ENCODE measurements at regions not wholly inside any gene's neighbourhood (a gene's known extent, or its start where the extent isn't known, plus 50 kb on each side); places are given as distances from the start of the nearest gene placed in this dataset.
"Not testable (repeated sequence)": the region's sequence is repeated elsewhere in the genome, so short reads cannot be mapped to it uniquely, and the experiment has no call there.

DNA sequence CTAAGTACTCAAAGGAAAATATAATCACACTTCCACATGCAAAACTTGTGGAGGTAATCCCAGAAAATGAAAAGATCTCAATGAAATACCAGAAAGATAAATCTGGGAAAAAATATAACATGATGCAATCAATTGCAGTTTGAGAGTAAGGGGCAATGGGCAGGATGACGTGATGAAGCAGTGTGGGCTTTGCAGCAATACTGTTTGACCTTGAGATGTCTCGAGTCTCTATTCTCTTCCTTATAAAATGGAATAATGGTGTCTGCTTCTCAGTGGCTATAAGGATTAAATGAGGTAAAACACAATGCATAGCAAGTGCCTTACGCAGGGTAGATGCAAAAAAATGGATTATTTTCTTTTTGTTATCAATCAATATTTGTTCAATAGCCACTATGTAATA, 447.5 kb downstream of the BUD13 start:
- no peaks in the 10 kb centered on the region for H3K36me3 ChIP-seq (ENCODE audit: control insufficient read depth, low read depth, low read length)
- H3K9ac ChIP-seq (ENCODE audit: low read length): no peak overlapping the region
- H3K27ac ChIP-seq (ENCODE audit: low read length): no peak overlapping the region
- no peak overlapping the region for H3K4me3 ChIP-seq (ENCODE audit: low read length)
- no peaks in the 10 kb centered on the region for H3K27me3 ChIP-seq (ENCODE audit: control insufficient read depth, insufficient read depth, low read length)
- H3K9me3 ChIP-seq (ENCODE audit: control insufficient read depth, low read depth, low read length): peaks cover 5% of the 10 kb centered on the region
- no peaks in the 10 kb centered on the region for H3K4me1 ChIP-seq (ENCODE audit: control insufficient read depth, low read depth, low read length)

DNA sequence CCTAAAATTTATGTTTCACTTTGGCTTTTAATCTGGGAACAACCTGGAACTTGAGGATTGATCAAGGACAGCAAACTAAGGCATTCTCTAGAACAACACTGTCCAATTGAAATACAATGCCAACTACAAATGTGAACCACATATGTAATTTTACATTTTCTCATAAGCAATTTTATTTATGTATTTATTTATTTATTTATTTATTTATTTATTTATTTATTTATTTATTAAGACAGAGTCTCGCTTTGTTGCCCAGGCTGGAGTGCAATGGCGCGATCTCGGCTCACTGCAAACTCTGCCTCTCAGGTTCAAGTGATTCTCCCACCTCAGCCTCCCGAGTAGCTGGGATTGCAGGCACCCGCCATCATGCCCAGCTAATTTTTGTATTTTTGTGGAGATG, 448.7 kb downstream of the BUD13 start:
- H3K4me3 ChIP-seq (ENCODE audit: low read length); H3K9ac ChIP-seq (ENCODE audit: low read length); H3K27ac ChIP-seq (ENCODE audit: low read length); H3K4me1 ChIP-seq (ENCODE audit: control insufficient read depth, low read depth, low read length); H3K36me3 ChIP-seq (ENCODE audit: control insufficient read depth, low read depth, low read length); H3K27me3 ChIP-seq (ENCODE audit: control insufficient read depth, insufficient read depth, low read length); H3K9me3 ChIP-seq (ENCODE audit: control insufficient read depth, low read depth, low read length): not testable (repeated sequence)

DNA sequence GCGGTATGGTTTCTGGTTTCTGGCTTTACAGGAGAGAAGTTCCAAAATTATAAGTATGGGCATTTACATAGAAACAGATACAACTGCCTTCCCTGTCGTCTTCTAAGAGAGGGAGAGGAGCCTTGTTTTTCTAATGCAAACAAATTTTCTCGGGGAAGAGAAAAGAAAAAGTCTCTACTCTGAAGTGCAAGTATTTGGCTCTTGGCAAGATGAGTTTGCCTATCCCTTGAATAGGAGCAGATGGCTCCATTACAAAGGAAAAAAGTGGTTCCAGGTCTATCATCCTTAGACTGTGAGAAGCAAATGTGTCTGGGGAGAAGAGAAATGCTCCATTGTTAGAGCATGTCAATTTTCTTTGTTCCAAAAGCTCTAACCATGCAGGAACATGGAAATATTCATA, 455.6 kb downstream of the BUD13 start:
- Histone ChIP-seq H3K9ac (ENCODE audit: low read length) (no peak overlapping the region), H3K4me3 (ENCODE audit: low read length) (no peak overlapping the region), H3K36me3 (ENCODE audit: control insufficient read depth, low read depth, low read length) (no peaks in the 10 kb centered on the region), H3K27me3 (ENCODE audit: control insufficient read depth, insufficient read depth, low read length) (no peaks in the 10 kb centered on the region), H3K27ac (ENCODE audit: low read length) (no peak overlapping the region), H3K4me1 (ENCODE audit: control insufficient read depth, low read depth, low read length) (peaks cover 6% of the 10 kb centered on the region), H3K9me3 (ENCODE audit: control insufficient read depth, low read depth, low read length) (peaks cover 5% of the 10 kb centered on the region)

DNA sequence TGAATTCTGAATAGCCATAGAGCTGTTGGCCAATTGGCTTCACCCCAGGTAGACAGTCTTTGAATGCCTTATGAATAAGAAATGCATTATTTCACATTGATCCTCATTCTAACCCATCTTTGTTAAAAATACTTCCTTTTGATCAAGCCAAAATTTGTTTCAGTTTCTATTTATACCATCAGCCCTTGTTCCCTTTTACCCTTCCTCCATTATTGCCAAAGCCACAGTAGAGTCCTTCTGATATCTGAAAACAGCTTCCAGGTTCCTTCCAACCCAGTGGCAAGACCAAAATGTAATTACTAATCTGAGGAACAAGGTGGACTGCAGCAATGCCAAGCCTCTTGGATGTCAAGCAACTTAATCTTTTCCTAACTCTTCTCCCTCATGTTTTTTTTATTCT, 458.8 kb downstream of the BUD13 start:
- Histone ChIP-seq H3K27ac (ENCODE audit: low read length) (no peak overlapping the region), H3K9ac (ENCODE audit: low read length) (no peak overlapping the region), H3K4me1 (ENCODE audit: control insufficient read depth, low read depth, low read length) (peaks cover 6% of the 10 kb centered on the region), H3K9me3 (ENCODE audit: control insufficient read depth, low read depth, low read length) (no peaks in the 10 kb centered on the region), H3K4me3 (ENCODE audit: low read length) (no peak overlapping the region), H3K36me3 (ENCODE audit: control insufficient read depth, low read depth, low read length) (no peaks in the 10 kb centered on the region), H3K27me3 (ENCODE audit: control insufficient read depth, insufficient read depth, low read length) (no peaks in the 10 kb centered on the region)

DNA sequence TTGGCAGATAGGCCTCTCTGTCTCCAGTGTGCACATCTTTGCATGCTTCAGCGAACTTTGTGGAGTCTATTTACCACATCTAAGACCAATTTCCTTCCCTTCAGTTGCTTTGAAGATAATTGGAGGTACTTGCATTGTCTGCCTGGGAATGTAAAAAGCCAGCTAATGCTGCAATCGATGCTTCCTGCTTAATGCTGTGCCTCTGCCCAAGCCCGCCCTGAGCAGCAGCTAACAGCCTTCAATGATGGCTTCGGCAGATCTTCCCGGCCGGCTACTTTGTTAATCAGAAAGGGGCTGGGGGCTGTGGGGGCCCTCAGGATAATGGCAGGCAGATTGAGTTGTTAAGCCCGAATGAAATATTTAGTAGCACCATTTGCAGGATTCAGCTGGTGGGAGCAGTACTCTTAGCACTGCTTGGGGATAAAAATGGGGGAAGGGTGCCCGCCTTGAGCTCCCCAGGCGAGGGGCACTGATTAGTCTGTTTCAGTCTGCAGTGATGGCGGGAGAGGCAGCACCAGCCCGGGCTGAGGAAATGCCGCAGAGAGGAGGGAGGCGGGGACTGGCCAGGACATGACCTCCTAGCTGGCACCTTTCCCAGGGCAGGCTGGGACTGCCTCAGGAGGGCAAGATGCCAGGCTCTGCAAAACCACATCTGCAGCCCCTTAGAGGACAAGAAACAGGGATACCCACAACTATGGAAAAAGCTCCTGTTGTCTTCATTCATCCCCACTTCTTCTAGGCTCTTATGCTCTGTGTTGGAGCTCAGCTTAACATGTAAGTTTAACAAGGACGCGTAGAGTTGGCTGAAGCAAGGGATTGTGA, 460.0 kb downstream of the BUD13 start:
- Histone ChIP-seq H3K4me1 (ENCODE audit: control insufficient read depth, low read depth, low read length) (peaks cover 3% of the 10 kb centered on the region), H3K27me3 (ENCODE audit: control insufficient read depth, insufficient read depth, low read length) (no peaks in the 10 kb centered on the region), H3K9ac (ENCODE audit: low read length) (no peak overlapping the region), H3K9me3 (ENCODE audit: control insufficient read depth, low read depth, low read length) (no peaks in the 10 kb centered on the region), H3K36me3 (ENCODE audit: control insufficient read depth, low read depth, low read length) (no peaks in the 10 kb centered on the region), H3K27ac (ENCODE audit: low read length) (no peak overlapping the region), H3K4me3 (ENCODE audit: low read length) (no peak overlapping the region)

DNA sequence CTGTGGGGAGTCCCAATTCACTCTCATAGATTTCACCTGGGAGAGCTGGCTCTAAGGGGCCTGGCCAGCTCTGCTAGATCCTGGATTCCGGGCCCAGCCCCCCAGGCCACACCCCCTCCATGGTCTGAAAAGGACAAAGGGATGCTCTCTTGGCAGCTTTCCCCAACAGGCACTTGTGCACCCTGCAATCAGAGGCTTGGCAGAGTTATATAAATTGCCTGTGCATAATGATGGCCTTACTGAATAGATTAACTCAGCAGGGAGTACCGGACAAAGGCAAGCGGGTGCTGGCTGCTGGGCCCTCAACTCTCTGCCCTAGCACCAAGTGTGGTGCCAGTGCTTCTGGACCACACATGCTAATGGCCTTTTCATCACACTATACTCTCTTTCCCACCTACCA, 461.6 kb downstream of the BUD13 start:
- H3K4me3 ChIP-seq (ENCODE audit: low read length): no peak overlapping the region
- H3K9me3 ChIP-seq (ENCODE audit: control insufficient read depth, low read depth, low read length): no peaks in the 10 kb centered on the region
- no peak overlapping the region for H3K9ac ChIP-seq (ENCODE audit: low read length)
- no peaks in the 10 kb centered on the region for H3K27me3 ChIP-seq (ENCODE audit: control insufficient read depth, insufficient read depth, low read length)
- no peak overlapping the region for H3K27ac ChIP-seq (ENCODE audit: low read length)
- H3K36me3 ChIP-seq (ENCODE audit: control insufficient read depth, low read depth, low read length): no peaks in the 10 kb centered on the region
- peaks cover 3% of the 10 kb centered on the region for H3K4me1 ChIP-seq (ENCODE audit: control insufficient read depth, low read depth, low read length)

DNA sequence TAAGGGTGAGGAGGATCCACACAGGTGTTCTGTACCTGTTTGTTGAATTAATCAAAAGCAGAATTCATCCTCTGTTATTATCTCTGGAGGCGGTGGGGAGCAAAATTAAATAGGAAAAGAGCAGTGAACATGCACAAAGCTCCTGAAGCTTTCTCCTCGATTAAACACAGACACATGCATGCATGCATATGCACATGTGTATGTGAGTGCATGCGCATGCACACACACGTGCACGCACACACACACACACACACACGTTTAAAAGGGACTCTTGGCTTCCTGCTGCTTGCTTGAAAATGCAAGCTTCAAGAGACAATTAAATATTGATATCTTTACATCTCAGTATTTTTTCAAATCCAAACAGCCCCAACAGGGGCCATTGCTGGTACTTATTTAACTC, 462.1 kb downstream of the BUD13 start:
- no peak overlapping the region for H3K4me3 ChIP-seq (ENCODE audit: low read length)
- no peaks in the 10 kb centered on the region for H3K27me3 ChIP-seq (ENCODE audit: control insufficient read depth, insufficient read depth, low read length)
- H3K27ac ChIP-seq (ENCODE audit: low read length): no peak overlapping the region

DNA sequence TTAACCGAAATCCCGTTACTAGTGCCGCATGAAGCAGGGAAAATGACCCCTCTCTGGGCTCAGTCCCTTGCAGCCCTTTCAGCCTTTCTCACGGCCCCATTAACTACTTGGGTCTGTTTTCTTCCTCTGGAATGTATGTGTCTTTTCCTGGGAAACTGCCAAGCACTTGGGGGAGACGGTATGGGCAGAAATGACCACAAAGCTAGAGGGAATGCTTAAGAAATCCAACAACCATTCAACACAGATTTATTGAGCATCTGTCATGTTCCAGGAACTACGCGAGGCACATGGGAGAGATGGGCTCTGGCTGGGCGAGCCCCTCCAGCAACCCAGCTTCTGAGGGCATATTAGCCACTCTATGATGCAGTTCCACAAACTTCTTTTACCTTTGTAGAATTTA, 462.6 kb downstream of the BUD13 start:
- no peak overlapping the region for H3K27ac ChIP-seq (ENCODE audit: low read length)
- H3K9me3 ChIP-seq (ENCODE audit: control insufficient read depth, low read depth, low read length): no peaks in the 10 kb centered on the region

More for the DNA sequence above, 462.1 kb downstream of the BUD13 start:
- Histone ChIP-seq H3K9me3 (ENCODE audit: control insufficient read depth, low read depth, low read length) (no peaks in the 10 kb centered on the region), H3K4me1 (ENCODE audit: control insufficient read depth, low read depth, low read length) (peaks cover 3% of the 10 kb centered on the region), H3K9ac (ENCODE audit: low read length) (no peak overlapping the region), H3K36me3 (ENCODE audit: control insufficient read depth, low read depth, low read length) (no peaks in the 10 kb centered on the region)

DNA sequence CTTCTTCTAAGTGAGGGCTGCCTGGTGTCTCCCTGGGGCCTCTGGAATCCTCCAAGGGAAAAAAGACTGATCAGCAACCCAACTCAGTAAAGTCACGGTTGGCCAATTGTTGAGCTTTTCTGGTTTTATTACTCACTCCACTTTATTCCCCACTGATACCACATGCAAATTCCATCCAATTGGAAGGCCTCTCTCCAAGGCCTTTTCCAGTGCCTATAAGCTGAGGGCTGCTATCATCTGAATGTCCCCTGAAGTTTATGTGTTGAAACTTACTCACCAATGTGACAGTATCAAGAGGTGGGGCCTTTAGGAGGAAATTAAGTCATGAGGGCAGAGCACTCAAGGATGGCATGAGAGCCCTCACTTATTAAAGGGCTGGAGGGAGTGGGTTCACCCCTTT, 463.3 kb downstream of the BUD13 start:
- no peak overlapping the region for H3K4me3 ChIP-seq (ENCODE audit: low read length)
- no peaks in the 10 kb centered on the region for H3K9me3 ChIP-seq (ENCODE audit: control insufficient read depth, low read depth, low read length)
- H3K36me3 ChIP-seq (ENCODE audit: control insufficient read depth, low read depth, low read length): no peaks in the 10 kb centered on the region
- no peaks in the 10 kb centered on the region for H3K27me3 ChIP-seq (ENCODE audit: control insufficient read depth, insufficient read depth, low read length)
- no peak overlapping the region for H3K9ac ChIP-seq (ENCODE audit: low read length)
- no peak overlapping the region for H3K27ac ChIP-seq (ENCODE audit: low read length)
- peaks cover 3% of the 10 kb centered on the region for H3K4me1 ChIP-seq (ENCODE audit: control insufficient read depth, low read depth, low read length)

More for the DNA sequence above, 462.6 kb downstream of the BUD13 start:
- Histone ChIP-seq H3K4me1 (ENCODE audit: control insufficient read depth, low read depth, low read length) (peaks cover 3% of the 10 kb centered on the region), H3K4me3 (ENCODE audit: low read length) (no peak overlapping the region), H3K9ac (ENCODE audit: low read length) (no peak overlapping the region), H3K36me3 (ENCODE audit: control insufficient read depth, low read depth, low read length) (no peaks in the 10 kb centered on the region), H3K27me3 (ENCODE audit: control insufficient read depth, insufficient read depth, low read length) (no peaks in the 10 kb centered on the region)

DNA sequence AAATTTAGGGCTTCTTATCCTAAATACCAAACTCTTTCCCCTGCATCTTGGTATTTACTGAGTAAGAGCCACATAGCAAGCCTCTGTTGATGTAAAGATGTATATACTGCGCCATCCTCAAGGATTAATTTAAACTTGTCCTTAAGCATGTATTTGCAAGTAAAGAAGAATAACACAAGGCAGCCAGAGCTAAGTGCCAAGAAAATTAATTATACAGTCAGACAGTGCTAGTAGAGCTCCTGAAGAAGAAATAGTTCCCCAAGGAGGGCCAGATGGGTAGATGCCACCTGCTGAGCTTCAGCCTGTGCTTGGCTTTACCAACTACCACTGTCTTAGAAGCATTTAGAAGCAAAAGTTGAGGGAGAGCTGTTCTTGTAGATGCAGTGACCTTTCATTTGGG, 470.0 kb downstream of the BUD13 start:
- H3K9ac ChIP-seq (ENCODE audit: low read length): no peak overlapping the region

DNA sequence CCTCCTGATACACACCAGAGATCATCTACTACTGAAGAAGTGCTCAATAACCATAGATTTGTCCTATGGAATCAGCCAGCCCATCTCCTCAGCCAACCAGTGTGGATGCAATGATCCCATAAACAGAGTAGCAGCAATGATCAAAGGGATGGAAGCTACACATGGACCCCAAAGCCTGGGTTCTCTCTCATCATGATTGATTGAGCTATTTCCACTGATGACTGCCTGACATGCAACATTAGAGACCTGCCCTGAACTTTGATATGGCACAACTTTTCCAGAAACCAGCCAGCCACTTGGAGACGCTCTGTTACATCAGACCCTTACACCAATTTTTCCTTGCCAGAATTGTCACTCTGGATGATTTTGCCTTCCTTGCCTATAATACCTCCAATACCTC, 471.6 kb downstream of the BUD13 start:
- no peak overlapping the region for H3K9ac ChIP-seq (ENCODE audit: low read length)
- H3K27ac ChIP-seq (ENCODE audit: low read length): no peak overlapping the region
- H3K36me3 ChIP-seq (ENCODE audit: control insufficient read depth, low read depth, low read length): no peaks in the 10 kb centered on the region
- H3K4me3 ChIP-seq (ENCODE audit: low read length): no peak overlapping the region
- no peaks in the 10 kb centered on the region for H3K9me3 ChIP-seq (ENCODE audit: control insufficient read depth, low read depth, low read length)
- no peaks in the 10 kb centered on the region for H3K27me3 ChIP-seq (ENCODE audit: control insufficient read depth, insufficient read depth, low read length)
- no peaks in the 10 kb centered on the region for H3K4me1 ChIP-seq (ENCODE audit: control insufficient read depth, low read depth, low read length)

More for the DNA sequence above, 470.0 kb downstream of the BUD13 start:
- no peaks in the 10 kb centered on the region for H3K36me3 ChIP-seq (ENCODE audit: control insufficient read depth, low read depth, low read length)
- no peaks in the 10 kb centered on the region for H3K27me3 ChIP-seq (ENCODE audit: control insufficient read depth, insufficient read depth, low read length)
- H3K4me1 ChIP-seq (ENCODE audit: control insufficient read depth, low read depth, low read length): no peaks in the 10 kb centered on the region
- H3K9me3 ChIP-seq (ENCODE audit: control insufficient read depth, low read depth, low read length): no peaks in the 10 kb centered on the region
- no peak overlapping the region for H3K27ac ChIP-seq (ENCODE audit: low read length)
- no peak overlapping the region for H3K4me3 ChIP-seq (ENCODE audit: low read length)

DNA sequence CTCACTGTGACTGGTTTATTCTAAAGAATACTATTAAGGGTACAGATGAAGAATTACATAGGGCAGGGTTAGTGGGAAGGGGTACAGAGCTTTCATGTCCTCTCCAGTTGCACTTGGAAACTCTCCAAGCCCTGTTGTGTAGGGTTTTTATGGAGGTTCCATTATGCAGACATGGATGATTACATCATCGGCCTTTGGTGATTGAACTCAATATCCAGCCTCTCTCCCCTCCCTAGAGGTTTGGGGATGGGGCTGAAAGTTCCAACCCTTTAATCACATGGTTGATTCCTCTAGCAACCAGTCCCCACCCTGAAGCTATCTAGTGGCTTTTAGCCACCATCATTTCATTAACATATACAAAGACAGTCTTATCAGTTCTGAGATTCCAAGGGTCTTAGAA, 472.6 kb downstream of the BUD13 start:
- no peak overlapping the region for H3K27ac ChIP-seq (ENCODE audit: low read length)
- H3K4me3 ChIP-seq (ENCODE audit: low read length): no peak overlapping the region
- H3K9ac ChIP-seq (ENCODE audit: low read length): no peak overlapping the region
- H3K9me3 ChIP-seq (ENCODE audit: control insufficient read depth, low read depth, low read length): no peaks in the 10 kb centered on the region
- no peaks in the 10 kb centered on the region for H3K36me3 ChIP-seq (ENCODE audit: control insufficient read depth, low read depth, low read length)
- H3K27me3 ChIP-seq (ENCODE audit: control insufficient read depth, insufficient read depth, low read length): no peaks in the 10 kb centered on the region
- H3K4me1 ChIP-seq (ENCODE audit: control insufficient read depth, low read depth, low read length): no peaks in the 10 kb centered on the region

All from iPS-18a (cell line).